GM18498 (cell line): ENCODE measurements at regions not wholly inside any gene's neighbourhood (a gene's known extent, or its start where the extent isn't known, plus 50 kb on each side); places are given as distances from the start of the nearest gene placed in this dataset.
"Not testable (repeated sequence)": the region's sequence is repeated elsewhere in the genome, so short reads cannot be mapped to it uniquely, and the experiment has no call there.

Experiments used
- ATAC-seq: cut with Tn5 transposase; IDR thresholded peaks from one replicate; pipeline ENCODE4 v1.9.1; 2021; ENCODE audit warnings: mild to moderate bottlenecking, moderate library complexity; ENCODE audit not compliant: unreplicated experiment

DNA sequence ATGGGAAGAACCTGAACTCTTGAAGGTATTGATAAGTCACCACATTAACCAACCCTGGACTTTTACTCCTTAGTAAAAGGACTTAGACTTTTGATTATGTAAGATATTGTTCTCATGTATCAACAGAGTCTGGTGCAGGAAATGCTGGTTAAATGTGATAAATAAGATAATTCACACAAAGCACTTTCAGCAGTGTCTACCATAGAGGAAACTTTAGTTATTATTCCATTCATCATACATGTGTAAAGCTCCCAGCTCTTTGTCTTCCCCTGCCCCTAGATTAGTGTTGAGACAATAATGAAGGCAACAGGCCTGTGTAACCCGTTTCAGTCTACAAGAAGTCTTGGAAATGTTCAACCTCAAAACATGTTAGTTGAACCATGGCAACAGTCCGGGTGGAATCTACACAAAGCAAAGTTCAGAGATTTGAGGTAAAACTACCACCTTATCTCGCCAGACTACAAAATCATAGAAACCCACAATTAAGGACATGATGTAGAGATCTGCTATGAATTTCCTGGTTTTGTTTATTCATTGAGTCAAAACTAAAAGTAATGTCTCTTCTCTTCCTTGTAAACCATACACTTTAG lies 109.9 kb upstream of the ADO start:
- ATAC-seq: no peak

DNA sequence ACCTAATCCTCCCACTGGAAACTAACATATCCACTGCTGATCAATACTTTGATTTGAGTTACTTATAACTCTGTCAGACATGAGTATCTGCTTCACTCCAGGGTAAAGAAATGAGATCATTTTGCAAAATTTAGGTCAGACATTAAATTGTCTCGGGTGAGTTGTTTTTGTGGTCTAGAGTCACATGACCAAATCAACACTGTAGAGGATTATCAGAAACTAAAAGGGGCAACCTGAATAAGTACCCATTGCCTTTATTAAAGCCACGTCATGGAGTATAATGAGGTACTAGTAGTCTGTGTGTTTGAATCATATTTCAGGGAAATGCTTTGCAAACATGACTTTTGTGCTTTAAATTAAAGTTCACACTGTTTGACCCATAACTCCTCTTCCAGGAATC lies 107.7 kb upstream of the ADO start:
- ATAC-seq: no peak

DNA sequence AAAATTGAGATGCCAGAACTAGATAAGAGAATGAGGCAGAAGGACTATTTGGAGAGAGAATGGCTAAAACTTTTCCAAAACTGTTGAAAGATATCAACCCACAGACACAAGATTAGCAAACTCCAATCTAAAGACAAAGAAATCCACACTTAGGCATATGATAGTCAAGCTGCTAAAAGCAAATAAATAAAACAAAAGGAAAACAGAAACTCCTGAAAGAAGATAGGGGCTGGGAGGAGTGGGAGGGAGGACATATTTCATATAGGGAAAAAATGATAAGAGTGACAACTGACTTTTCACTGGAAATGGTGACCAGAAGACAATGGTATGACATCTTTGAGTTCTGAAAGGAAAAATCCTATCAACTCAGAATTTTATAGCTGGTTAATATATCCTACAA lies 105.4 kb upstream of the ADO start:
- ATAC-seq: no peak

DNA sequence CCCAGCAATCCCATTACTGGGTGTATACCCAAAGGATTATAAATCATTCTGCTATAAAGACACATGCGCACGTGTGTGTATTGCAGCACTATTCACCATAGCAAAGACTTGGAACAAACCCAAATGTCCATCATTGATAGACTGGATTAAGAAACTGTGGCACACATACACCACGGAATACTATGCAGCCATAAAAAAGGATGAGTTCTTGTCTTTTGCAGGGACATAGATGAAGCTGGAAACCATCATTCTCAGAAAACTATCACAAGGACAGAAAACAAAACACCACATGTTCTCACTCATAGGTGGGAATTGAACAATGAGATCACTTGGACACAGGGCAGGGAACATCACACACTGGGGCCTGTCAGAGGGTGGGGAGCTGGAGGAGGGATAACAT lies 100.4 kb upstream of the ADO start:
- ATAC-seq: not testable (repeated sequence)

DNA sequence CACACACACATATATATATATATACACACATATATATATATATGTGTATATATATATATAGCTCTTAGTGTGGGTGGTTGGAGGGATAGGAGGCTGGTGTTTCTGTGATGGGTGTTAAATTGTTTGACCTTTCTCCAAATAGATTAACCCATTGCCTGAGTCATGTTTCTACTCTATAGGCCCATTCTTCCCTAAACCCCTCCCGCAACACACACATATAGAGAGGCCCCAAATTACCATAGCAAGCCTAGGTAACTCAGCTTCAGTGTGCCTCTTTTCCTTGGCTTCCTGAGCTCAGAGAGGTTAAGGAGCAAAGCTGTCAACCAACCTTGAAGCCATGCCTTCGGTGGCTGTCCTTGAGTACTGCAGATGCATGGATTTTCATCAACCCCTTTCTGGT lies 98.7 kb upstream of the ADO start:
- no peak for ATAC-seq

DNA sequence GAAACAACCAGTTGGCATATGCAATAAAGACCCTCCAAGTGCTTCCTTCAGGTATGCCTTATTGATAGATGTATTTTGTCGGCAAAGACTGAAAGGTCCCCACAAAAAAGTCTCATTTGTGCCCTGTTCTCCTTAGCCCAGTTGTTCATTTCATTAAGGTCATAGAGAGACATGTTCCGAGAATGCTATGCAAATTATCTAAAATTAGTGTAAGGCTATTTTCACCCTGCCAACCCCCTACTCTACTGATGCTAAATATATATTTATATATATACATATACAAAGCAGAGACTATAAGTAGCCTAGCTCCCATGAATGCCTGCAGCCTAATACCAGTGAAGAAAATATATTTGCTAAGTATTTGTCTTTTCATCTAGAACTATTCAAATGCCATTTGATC lies 96.7 kb upstream of the ADO start:
- ATAC-seq: peak; percentile 78

DNA sequence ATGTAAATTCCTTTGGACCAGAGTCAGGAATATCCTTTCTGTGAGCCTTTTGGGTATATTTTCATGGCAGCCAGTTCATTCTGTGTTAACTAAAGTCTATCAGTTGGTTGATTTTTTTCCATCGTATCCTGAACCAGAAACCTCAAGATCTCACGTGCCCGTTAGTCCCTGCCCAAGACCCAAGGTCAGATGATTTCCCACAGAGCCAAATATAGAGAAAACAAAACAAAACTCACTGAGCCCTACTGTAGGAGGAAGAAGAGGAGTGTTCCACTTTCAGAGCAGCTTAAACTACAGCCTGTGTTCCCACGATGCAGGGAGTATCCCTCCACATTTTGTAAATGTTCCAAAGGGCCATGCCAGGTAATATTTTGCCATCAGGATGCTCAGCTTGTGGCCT lies 96.0 kb upstream of the ADO start:
- ATAC-seq: peak; percentile 48

DNA sequence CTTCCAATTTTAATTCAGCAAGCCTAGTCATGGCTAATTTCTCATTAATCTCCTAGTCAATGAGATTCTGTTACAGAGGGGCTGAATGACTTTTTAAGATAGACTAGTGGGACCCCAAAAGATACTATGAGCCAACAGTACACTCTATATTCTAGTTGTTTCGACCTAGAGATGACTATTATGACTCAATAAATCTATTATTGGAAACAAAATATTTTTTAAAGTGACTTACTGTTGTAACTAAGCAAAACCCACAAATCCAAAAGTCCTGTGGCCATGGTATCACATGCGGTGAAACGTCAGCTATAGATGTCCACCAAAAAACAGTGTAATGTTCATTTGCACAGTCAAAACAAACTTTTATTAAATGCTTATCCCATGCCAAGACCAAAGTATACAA lies 95.3 kb upstream of the ADO start:
- no peak for ATAC-seq

DNA sequence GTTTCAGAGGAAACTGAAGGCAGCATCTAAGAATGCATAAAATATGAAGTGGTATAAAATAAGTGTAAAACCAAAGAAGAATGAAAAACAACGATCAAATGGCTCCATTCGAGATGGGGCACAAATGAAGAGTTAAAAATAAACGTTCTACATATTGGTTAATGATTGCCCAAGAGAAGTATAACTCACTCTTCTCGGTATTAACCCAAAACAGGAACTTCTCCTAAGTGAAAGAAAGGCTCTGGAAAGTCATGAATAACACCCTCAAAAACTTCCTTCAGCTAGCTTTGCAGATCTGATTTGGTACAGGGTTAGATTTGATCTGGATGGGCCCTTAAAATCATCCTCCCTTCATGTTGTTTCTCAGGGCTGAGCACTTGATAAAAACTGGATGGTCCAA lies 94.3 kb upstream of the ADO start:
- ATAC-seq: peak; percentile 41

DNA sequence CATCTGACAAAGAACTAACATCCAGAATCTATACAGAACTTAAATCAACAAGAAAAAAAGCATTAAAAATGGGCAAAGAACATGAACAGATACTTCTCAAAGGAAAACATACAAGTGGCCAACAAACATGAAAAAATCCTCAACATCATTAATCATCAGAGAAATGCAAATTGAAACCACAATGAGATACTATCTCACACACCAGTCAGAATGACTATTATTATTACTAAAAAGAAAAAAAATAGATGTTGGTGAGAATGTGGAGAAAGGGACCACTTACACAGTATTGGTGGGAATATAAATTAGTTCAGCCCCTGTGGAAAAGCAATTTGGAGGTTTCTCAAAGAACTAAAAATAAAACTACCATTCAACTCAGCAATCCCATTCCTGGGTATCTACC lies 89.1 kb upstream of the ADO start:
- ATAC-seq: no peak

DNA sequence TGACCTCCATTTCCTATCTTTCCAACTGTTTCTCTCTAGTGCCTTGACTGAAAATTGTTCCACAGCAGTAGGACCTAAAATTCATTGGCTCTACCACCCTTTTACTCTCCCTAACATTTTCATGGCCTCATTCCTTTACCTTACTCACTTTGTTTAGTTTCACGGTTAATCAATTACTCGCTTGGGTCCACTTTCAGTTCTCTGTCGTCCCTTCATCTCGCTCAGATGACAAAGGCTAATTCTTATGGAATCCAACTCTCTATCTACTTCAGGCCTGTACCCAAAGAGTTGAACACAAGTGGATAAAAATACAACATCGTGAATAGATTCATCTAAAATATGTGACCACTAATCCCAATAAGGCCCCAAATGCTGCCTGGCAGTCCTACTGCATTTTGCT lies 85.9 kb upstream of the ADO start:
- ATAC-seq: no peak

DNA sequence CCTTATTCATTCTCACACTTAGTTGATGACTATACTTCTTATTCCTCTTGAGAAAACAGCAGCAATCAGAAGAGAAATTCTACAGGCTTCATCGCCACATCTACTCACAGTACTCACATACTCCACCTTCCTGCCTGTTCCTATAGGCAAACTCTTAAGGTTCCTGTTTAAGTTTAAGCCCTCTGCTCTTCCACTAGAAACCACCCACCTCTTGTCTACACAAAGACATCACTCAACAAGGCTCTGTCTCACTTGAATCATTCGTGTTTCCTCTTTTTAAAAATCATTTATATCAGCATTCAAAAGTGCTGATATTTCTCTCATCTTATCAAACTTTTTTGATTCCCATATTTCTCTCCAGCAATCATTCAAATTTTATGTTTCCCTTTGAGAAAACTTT lies 85.5 kb upstream of the ADO start:
- no peak for ATAC-seq

DNA sequence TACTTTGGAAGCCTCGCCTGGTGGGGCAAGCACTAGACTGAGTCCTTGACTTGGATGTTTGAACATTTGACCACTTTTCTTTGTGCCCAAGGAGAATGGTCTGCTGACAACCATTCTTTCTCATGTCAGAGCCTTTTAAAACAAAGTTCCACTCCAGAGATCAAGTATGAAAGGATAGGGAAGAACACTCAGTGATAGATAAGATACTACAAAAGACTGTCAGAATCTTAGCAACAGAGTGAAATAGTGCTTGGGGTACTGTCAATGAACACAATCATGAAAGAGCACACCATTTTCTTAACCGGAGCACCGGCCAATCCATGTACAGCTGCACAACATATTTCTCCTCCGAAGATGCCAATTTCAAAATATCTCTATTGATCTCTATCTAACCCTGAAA lies 82.8 kb upstream of the ADO start:
- no peak for ATAC-seq

DNA sequence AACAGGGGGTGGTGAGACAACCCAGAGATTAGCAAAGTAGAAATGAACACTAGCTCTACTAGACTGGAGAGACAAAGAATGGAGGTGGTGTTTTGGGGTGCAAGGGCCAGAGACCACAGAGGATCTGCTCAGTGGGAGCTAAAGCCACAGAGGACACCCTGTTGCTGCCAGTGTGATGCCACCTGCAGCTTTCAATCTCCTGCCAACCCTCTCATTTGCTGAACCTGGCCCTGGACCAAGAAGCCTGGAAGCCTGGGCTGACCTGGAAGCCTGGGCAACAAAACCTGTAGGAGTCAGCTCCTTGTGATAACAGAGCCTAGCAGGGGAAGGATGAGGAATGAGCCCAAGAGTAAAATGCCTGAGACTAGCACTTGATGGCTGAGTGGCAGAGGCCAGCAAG lies 81.1 kb upstream of the ADO start:
- ATAC-seq: no peak

DNA sequence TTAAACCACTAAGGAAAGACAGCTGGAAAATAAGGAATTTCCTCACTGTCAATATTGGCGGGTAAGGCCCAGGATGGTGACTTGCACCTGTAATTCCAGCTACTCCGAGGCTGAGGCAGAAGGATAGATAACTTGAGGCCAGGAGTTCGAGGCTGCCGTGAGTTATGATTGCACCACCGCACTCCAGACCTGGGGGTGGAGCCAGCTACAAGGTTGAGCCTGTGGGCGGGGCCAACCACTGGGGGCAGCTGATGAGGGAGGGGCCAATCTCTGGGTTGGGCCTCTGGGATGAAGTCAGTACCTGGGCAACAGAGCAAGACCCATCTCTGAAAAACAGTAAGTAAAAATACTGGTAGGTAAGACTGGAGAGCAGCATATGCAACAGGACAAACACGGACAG lies 80.1 kb upstream of the ADO start:
- ATAC-seq: no peak

DNA sequence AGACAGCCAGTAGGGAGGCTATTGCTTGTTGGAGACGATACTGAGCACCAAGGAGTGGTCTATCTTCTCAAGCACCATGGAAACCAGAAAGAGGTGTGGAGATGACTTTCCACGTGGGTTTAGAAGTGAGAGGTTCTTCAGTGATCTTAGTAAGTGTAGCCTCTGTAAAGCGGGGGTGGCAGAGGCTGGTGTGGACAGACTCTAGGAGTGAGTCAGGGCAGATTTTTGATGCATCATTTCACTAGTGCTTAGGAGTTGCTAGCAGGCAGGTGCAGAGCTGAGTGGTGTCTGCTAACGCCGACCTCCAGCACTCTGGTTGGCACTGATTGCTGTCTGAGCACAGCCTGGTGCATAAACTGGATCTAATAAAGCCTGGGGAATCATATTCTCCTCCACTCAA lies 78.4 kb upstream of the ADO start:
- ATAC-seq: peak; percentile 93

DNA sequence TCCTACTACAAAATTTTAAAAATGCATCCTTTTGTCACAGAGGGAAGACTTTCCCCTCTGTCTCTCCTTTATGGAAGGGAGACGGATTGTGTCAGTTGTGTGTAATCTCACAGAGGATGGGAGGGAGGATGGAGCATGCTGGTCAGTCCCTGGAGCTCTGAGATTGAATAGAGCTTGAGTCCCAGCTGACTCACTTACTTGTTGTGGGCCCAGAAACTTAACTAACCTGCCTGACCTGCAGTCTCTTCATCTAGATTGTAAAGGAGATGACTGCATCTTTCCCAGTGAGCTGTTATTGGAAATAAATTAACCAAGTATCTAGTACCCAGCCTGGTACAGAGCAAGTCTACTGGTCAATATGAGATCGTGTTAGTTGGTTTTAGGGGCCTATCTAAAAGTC lies 77.9 kb upstream of the ADO start:
- ATAC-seq: peak; percentile 14

DNA sequence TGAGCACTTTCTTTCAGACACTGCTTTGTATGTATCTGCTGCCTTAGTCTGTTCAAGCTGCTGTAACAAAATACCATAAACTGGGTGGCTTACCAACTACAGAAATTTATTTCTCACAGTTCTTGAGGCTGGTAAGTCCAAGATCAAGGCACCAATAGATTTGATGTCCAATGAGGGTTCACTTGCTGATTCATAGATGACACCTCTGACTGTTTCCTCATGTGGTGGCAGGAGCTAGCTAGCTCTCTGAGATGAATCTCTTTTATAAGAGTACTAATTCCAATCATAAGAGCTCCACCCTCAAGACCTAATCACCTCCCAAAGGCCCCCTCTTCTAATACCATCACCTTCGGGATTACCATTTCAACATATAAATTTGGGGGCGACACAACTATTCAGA lies 76.6 kb upstream of the ADO start:
- no peak for ATAC-seq

DNA sequence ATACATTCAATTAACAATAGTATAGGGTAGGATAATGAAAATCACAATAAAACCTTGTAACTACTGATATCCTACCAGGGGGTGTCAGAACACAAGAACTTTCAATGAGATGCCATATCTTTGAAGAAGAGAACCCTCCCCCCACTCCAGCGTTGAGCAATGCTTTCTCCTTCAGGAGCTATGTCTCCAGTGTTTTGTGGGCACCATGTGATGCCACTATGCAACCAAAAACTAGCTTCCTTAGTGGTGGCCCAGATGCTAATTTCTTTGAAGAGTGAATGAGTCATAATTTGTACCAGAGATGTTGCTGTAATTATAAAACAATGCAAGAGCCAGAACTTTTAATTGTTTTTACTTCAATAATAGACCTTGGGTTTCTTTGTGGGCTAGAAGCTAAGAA lies 76.0 kb upstream of the ADO start:
- ATAC-seq: no peak

DNA sequence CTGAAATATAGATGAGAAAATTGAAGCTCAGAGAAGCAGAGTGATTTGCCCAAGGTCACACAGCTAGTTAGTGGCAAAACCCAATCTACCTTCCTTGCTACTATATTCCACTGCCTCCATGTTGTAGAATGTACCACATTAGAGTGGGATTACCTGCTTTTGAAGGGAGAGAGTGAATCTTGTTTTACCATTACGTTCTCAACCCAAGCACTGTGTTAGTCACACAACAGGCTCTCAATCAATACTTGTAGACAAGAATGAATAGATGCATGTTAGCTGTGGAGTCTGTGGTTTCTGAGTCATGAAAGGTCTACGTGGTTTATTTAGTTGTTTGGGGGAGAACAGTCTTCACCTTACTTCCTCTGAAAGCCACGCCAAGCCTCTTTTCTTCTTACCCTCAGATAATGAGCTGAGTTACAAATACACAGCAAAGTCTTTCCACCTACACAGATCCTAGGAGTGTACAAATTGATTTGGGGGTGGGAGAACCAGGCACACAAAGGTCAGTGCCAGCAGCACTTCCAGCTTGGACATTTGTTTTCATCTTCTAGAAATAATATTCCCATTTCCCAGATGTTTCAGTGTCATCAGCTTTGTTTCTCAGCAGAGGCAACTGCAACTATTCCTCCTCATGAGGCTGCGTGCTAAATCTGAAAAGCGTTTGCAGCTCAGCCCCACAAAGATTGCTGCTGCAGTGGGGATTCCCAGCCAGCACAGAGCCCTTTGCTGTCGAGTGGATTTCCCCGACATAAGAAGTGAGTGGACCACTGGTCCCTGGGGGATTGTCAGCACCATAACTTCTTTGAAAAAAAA lies 71.5 kb upstream of the ADO start:
- peak; percentile 82 for ATAC-seq

DNA sequence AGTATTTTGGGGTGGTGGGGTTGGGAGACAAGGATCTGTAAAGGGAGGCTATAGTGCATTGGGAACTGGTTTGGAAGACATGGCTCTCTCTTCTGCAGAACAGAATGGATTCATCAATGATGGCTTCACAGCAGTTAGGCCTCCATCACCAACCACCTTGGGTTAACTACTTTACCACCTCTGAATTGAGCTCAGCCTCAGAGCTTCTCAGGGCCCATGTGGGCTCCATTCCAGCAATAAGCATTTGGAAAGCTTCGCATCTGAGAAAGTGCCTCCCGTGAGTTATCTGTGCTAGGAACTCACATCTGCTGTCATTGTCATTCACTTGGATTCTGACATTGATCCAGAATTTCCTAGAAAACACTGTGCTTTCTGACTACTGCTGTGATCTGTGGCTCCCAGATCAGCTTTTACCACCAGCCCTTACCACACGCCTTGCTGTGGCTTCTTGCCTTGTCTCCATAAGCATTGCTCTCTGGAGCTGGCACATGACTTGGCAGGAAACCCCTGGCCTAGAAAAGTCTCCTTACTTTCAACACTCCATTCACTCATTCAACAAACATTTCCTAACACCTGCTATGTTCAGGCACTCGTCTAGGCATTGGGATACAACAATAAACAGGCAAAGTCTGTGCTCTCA lies 70.7 kb upstream of the ADO start:
- peak; percentile 0 for ATAC-seq

DNA sequence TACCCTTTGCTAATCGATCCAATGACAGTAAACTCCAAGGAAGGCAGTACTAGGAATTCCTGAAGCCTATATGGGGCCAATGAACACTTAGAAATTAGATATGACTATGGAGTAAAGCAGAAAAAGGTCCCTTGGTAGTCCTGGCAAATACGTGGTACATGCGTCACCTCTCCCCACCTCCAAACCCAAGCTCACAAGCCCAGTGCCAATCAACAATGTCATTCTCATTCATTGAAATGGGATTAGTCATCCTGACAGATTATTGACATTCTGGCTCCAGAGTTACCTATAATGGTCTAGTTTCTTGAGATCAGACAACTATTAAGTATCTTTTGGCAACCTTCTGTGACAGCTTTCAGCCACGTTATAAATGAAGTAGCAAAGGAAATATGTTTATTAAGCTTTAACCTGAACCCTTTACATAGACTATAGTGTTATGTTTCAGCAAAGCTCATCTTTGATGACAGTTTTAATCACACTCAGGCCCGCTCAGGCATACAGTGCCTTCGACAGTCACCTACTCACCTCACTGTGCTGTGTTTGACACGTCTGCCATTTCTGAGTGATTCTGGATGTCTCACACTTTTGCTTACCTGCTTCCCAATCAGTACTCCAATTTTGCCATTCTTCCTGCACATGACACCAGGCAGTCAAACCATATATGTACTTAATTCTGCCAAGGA lies 69.6 kb upstream of the ADO start:
- ATAC-seq: no peak
